Endothelial cell of umbilical vein (primary cell): ENCODE measurements at regions not wholly inside any gene's neighbourhood (a gene's known extent, or its start where the extent isn't known, plus 50 kb on each side); places are given as distances from the start of the nearest gene placed in this dataset.

ENCODE experiments used
- BruUV-seq: library from RNA; stranded (reverse); fragments of 400-500 nt; replicated peaks from 2 replicates; lab custom pipeline; 2021; lab: Mats Ljungman, UMichigan
- CTCF ChIA-PET: fragments of 300-600, 350-600 bp; sonication (Branson Sonifier 250); formaldehyde crosslinking; loops from one replicate; lab custom pipeline; 2021; ENCODE audit warnings: antibody characterized with exemption, inconsistent platforms; lab: Charles Lee
- POLR2A ChIA-PET: fragments of 300-600, 350-600 bp; sonication (Branson Sonifier 250); formaldehyde crosslinking; loops from one replicate; lab custom pipeline; 2021; ENCODE audit warnings: antibody characterized with exemption, inconsistent platforms; lab: Charles Lee
- DNase-seq: peaks from one replicate; pipeline ENCODE4 v3.0.0-alpha.2; 2011; ENCODE audit warnings: low read depth, low spot score
- FAIRE-seq: peaks from 2 replicates; lab custom pipeline; 2011; peaks lifted over from hg19 to GRCh38; lab: Jason Lieb, UNC
- H2AFZ ChIP-seq: 2 replicates; pipeline ENCODE4 v1.6.0; 2012; ENCODE audit warnings: low read depth, low read length, control low read depth, inconsistent platforms
- H3K27ac ChIP-seq: 2 replicates; pipeline ENCODE4 v1.5.1; 2011; ENCODE audit warnings: low read depth, mild to moderate bottlenecking, control low read depth, low read length, moderate library complexity; ENCODE audit not compliant: insufficient read depth
- H3K27me3 ChIP-seq, 2 experiments: 2 replicates each; pipeline versions ENCODE4 v1.6.0 to v1.6.1; 2011; ENCODE audit warnings: low read length in 2 of 2, mixed read lengths in 1 of 2; ENCODE audit not compliant: control insufficient read depth in 2 of 2, insufficient read depth in 2 of 2
- H3K36me3 ChIP-seq, 2 experiments: 2 replicates in 1 of 2; 3 replicates in 1 of 2; pipeline ENCODE4 v1.5.1; 2011; ENCODE audit warnings: low read length in 2 of 2, mild to moderate bottlenecking in 1 of 2, moderate library complexity in 1 of 2; ENCODE audit not compliant: control insufficient read depth in 2 of 2, insufficient read depth in 2 of 2; ENCODE audit errors: extremely low read depth in 1 of 2
- H3K4me1 ChIP-seq: 3 replicates; pipeline ENCODE4 v1.5.1; 2011; ENCODE audit warnings: mild to moderate bottlenecking, low read length; ENCODE audit not compliant: control insufficient read depth, insufficient read depth; ENCODE audit errors: extremely low read depth
- H3K4me2 ChIP-seq: 2 replicates; pipeline ENCODE4 v1.6.1; 2011; ENCODE audit warnings: low read length, control low read depth, mixed read lengths; ENCODE audit not compliant: insufficient read depth
- H3K4me3 ChIP-seq, 3 experiments: fragments of 200-600 bp in 1 of 3; sonication (generic), shearing (Covaris generic) in 1 of 3; replicated peaks in 1 of 3; 2 replicates each; pipeline ENCODE4 v1.5.1; 2011 to 2016; ENCODE audit warnings: control low read depth in 3 of 3, low read length in 3 of 3, mild to moderate bottlenecking in 2 of 3, inconsistent platforms in 1 of 3, low read depth in 1 of 3, moderate library complexity in 1 of 3; ENCODE audit not compliant: insufficient read depth in 1 of 3
- H3K79me2 ChIP-seq: 2 replicates; pipeline ENCODE4 v1.6.0; 2012; ENCODE audit warnings: low read length, inconsistent platforms; ENCODE audit not compliant: control insufficient read depth, insufficient read depth
- H3K9ac ChIP-seq: replicated peaks from 2 replicates; pipeline ENCODE3; 2011; ENCODE audit warnings: low read length, control low read depth; ENCODE audit not compliant: insufficient read depth; ENCODE audit errors: extremely low read depth
- H3K9me1 ChIP-seq: replicated peaks from 3 replicates; pipeline ENCODE4 v1.6.0; 2011; ENCODE audit warnings: mild to moderate bottlenecking, low read length; ENCODE audit not compliant: control insufficient read depth, insufficient read depth; ENCODE audit errors: extremely low read depth
- H3K9me3 ChIP-seq: replicated peaks from 2 replicates; pipeline ENCODE4 v1.5.1; 2012; ENCODE audit warnings: low read length, inconsistent platforms; ENCODE audit not compliant: control insufficient read depth, insufficient read depth
- H4K20me1 ChIP-seq: replicated peaks from 2 replicates; pipeline ENCODE3; 2011; ENCODE audit warnings: mild to moderate bottlenecking, low read length; ENCODE audit not compliant: control insufficient read depth, insufficient read depth; ENCODE audit errors: extremely low read depth
- CTCF ChIP-seq, 2 donors: IDR thresholded peaks; 1 replicate in 1 of 2; 2 replicates in 1 of 2; pipeline ENCODE4 v1.5.1; 2011; ENCODE audit warnings: low read length in 2 of 2, mild to moderate bottlenecking in 2 of 2, moderate library complexity in 2 of 2, control low read depth in 1 of 2, inconsistent platforms in 1 of 2, low read depth in 1 of 2; ENCODE audit not compliant: insufficient read depth in 1 of 2; ENCODE audit errors: extremely low read depth in 1 of 2
- EZH2 ChIP-seq: IDR thresholded peaks from 2 replicates; pipeline ENCODE4 v1.6.1; 2012; ENCODE audit warnings: borderline replicate concordance, low read depth, mild to moderate bottlenecking, moderate library complexity, low read length, inconsistent platforms; ENCODE audit not compliant: severe bottlenecking
- FOS ChIP-seq: IDR thresholded peaks from 2 replicates; pipeline ENCODE4 v1.6.1; 2011; ENCODE audit warnings: mild to moderate bottlenecking, low read length, moderate library complexity, borderline replicate concordance; ENCODE audit not compliant: insufficient read depth
- GATA2 ChIP-seq: IDR thresholded peaks from 2 replicates; pipeline ENCODE4 v1.7.0; 2011; ENCODE audit warnings: low read depth, mild to moderate bottlenecking, moderate library complexity, mixed read lengths, low read length; ENCODE audit not compliant: insufficient read length, insufficient read depth
- JUN ChIP-seq: IDR thresholded peaks from 2 replicates; pipeline ENCODE4 v1.6.1; 2011; ENCODE audit warnings: borderline replicate concordance, low read depth; ENCODE audit not compliant: insufficient read length, insufficient read depth
- MAX ChIP-seq: IDR thresholded peaks from 2 replicates; pipeline ENCODE4 v1.6.1; 2011; ENCODE audit not compliant: insufficient read depth, insufficient read length
- MYC ChIP-seq: IDR thresholded peaks from one replicate; pipeline ENCODE4 v1.6.1; 2011; ENCODE audit warnings: mild to moderate bottlenecking, low read depth, low read length
- POLR2A ChIP-seq: IDR thresholded peaks from 2 replicates; pipeline ENCODE4 v1.6.1; 2012; ENCODE audit warnings: low read depth, mild to moderate bottlenecking, control low read depth, low read length
- POLR2AphosphoS5 ChIP-seq: IDR thresholded peaks from 2 replicates; pipeline ENCODE4 v1.6.1; 2012; ENCODE audit warnings: low read depth, mild to moderate bottlenecking, control low read depth, low read length, moderate library complexity; ENCODE audit not compliant: insufficient read depth
- dilution Hi-C: fragments of 300-500 bp; cut with MboI; formaldehyde crosslinking; loops from one replicate; pipeline ENCODE4 v1.15.0; 2019; ENCODE audit warnings: low sequenced_read_pairs; ENCODE audit not compliant: extremely low pct_ligation_motif_present
- intact Hi-C: fragments of 100-400 bp; cut with micrococcal nuclease; formaldehyde crosslinking; loops from one replicate; pipeline ENCODE4 v1.10.0; 2022

GRCh38 chr6:8322659-8323058, 112.7 kb downstream of the SLC35B3 start:
- H3K9me3 ChIP-seq: no peaks in the 10 kb centered on the region
- H3K79me2 ChIP-seq: no peaks in the 10 kb centered on the region
- H3K4me1 ChIP-seq: no peaks in the 10 kb centered on the region
- no peaks in the 10 kb centered on the region for H3K36me3 ChIP-seq
- no peak overlapping the region for H3K27ac ChIP-seq
- H3K4me3 ChIP-seq: no peak overlapping the region
- FAIRE-seq (no peak), DNase-seq (no peak)
- no TSS peak for BruUV-seq
- no peaks in the 10 kb centered on the region for H4K20me1 ChIP-seq
- TF ChIP-seq MYC (no peak), EZH2 (no peak), JUN (no peak), POLR2AphosphoS5 (no peak), POLR2A (no peak), MAX (no peak), FOS (no peak), CTCF (IDR thresholded peaks at IDR 0.05; ENCODE audit: extremely low read depth in 1 of 2, insufficient read depth in 1 of 2, low read depth in 1 of 2, low read length in 2 of 2) (no peak), GATA2 (no peak)
- H3K27me3 ChIP-seq: no peaks in the 10 kb centered on the region
- ChIA-PET CTCF (no interaction called here), POLR2A (no interaction called here)
- no peaks in the 10 kb centered on the region for H3K9me1 ChIP-seq
- H3K9ac ChIP-seq: no peak overlapping the region
- no peak overlapping the region for H2AFZ ChIP-seq
- H3K4me2 ChIP-seq: no peak overlapping the region
- intact Hi-C loops: no loop called here
- dilution Hi-C loops: no loop called here
